Stimulated activated naive CD8-positive, alpha-beta T cell treated with anti-CD3 and anti-CD28 coated beads, Interleukin-15, amount 100 ng/mL, for 72 hours (primary cell): ENCODE measurements at regions not wholly inside any gene's neighbourhood (a gene's known extent, or its start where the extent isn't known, plus 50 kb on each side); places are given as distances from the start of the nearest gene placed in this dataset.

Experiments
- ATAC-seq: fragments of 150-1000 bp; cut with Tn5 transposase; 2 replicates; pipeline ENCODE4 v1.10.0; 2021; ENCODE audit warnings: mild to moderate bottlenecking, moderate library complexity
- DNase-seq, 2 donors: peaks; one replicate each; pipeline ENCODE4 v3.0.0; 2021 to 2022
- H3K27ac Mint-ChIP-seq, 2 donors: one replicate each; pipeline ENCODE4 v1.8.0; 2022; ENCODE audit warnings: mild to moderate bottlenecking in 2 of 2, mixed read lengths in 2 of 2, moderate library complexity in 2 of 2
- H3K27me3 Mint-ChIP-seq: one replicate; pipeline ENCODE4 v1.8.0; 2022; ENCODE audit warnings: mixed read lengths
- H3K4me1 Mint-ChIP-seq: one replicate; pipeline ENCODE4 v1.8.0; 2022; ENCODE audit warnings: mild to moderate bottlenecking, mixed read lengths
- H3K4me3 Mint-ChIP-seq, 2 donors: one replicate each; pipeline ENCODE4 v1.8.0; 2022; ENCODE audit warnings: mild to moderate bottlenecking in 2 of 2, mixed read lengths in 2 of 2, moderate library complexity in 1 of 2
- H3K9me3 Mint-ChIP-seq, 2 donors: one replicate each; pipeline ENCODE4 v1.8.0; 2022; ENCODE audit warnings: mixed read lengths in 2 of 2

GRCh38 chr6:170135821-170136471 lies 154.9 kb downstream of the DLL1 start:
- Mint-ChIP-seq H3K27me3 (peaks cover 15% of the 10 kb centered on the region), H3K4me3 (no peak overlapping the region), H3K4me1 (no peaks in the 10 kb centered on the region), H3K27ac (no peak overlapping the region), H3K9me3 (peaks cover 0 to 13% of the 10 kb centered on the region in 2 donors)
- ATAC-seq, result peak; percentile 69
- peak in 1 of 2 donors; percentile 4 for DNase-seq

- Mint-ChIP-seq H3K4me1 (no peaks in the 10 kb centered on the region), H3K27ac (no peak overlapping the region), H3K27me3 (peaks cover 17% of the 10 kb centered on the region), H3K9me3 (peaks cover 0 to 13% of the 10 kb centered on the region in 2 donors), H3K4me3 (no peak overlapping the region)
- ATAC-seq (no peak), DNase-seq (peak in 1 of 2 donors; percentile 5)
These were observed 155.4 kb downstream of the DLL1 start for GRCh38 chr6:170135461-170135820.

GRCh38 chr6:170134471-170135440 lies 156.1 kb downstream of the DLL1 start:
- peaks cover 0 to 13% of the 10 kb centered on the region in 2 donors for H3K9me3 Mint-ChIP-seq
- peak in 1 of 2 donors; percentile 7 for DNase-seq
- H3K4me1 Mint-ChIP-seq, result no peaks in the 10 kb centered on the region
- peaks cover 17% of the 10 kb centered on the region for H3K27me3 Mint-ChIP-seq
- no peak for ATAC-seq
- H3K27ac Mint-ChIP-seq, result peak overlapping the region in 1 of 2 donors; percentile 85
- no peak overlapping the region for H3K4me3 Mint-ChIP-seq

GRCh38 chr6:170134031-170134470 lies 156.8 kb downstream of the DLL1 start:
- ATAC-seq (no peak), DNase-seq (peak in 1 of 2 donors; percentile 6)
- no peaks in the 10 kb centered on the region for H3K4me1 Mint-ChIP-seq
- peaks cover 17% of the 10 kb centered on the region for H3K27me3 Mint-ChIP-seq
- H3K9me3 Mint-ChIP-seq, result peaks cover 0 to 7% of the 10 kb centered on the region in 2 donors
- H3K4me3 Mint-ChIP-seq, result no peak overlapping the region
- H3K27ac Mint-ChIP-seq, result peak overlapping the region in 1 of 2 donors; percentile 85

- H3K4me1 Mint-ChIP-seq, result no peaks in the 10 kb centered on the region
- no peak for ATAC-seq
- peaks cover 17% of the 10 kb centered on the region for H3K27me3 Mint-ChIP-seq
These were observed 158.3 kb downstream of the DLL1 start for GRCh38 chr6:170132561-170132991.

GRCh38 chr6:170132011-170132521 lies 158.8 kb downstream of the DLL1 start:
- H3K27me3 Mint-ChIP-seq, result peaks cover 17% of the 10 kb centered on the region
- no peak for ATAC-seq
- no peak overlapping the region for H3K4me3 Mint-ChIP-seq
- no peak overlapping the region for H3K27ac Mint-ChIP-seq
- DNase-seq, result no peak
- no peaks in the 10 kb centered on the region for H3K4me1 Mint-ChIP-seq
- no peaks in the 10 kb centered on the region for H3K9me3 Mint-ChIP-seq

More at GRCh38 chr6:170132561-170132991, 158.3 kb downstream of the DLL1 start:
- peak in 1 of 2 donors; percentile 3 for DNase-seq
- H3K9me3 Mint-ChIP-seq, result no peaks in the 10 kb centered on the region
- H3K27ac Mint-ChIP-seq, result no peak overlapping the region
- no peak overlapping the region for H3K4me3 Mint-ChIP-seq

GRCh38 chr6:170131351-170131750 lies 159.5 kb downstream of the DLL1 start:
- Mint-ChIP-seq H3K27ac (no peak overlapping the region), H3K9me3 (no peaks in the 10 kb centered on the region), H3K4me3 (no peak overlapping the region), H3K4me1 (no peaks in the 10 kb centered on the region), H3K27me3 (peaks cover 17% of the 10 kb centered on the region)
- no peak for DNase-seq
- ATAC-seq, result no peak

- no peak for DNase-seq
These were observed 160.1 kb downstream of the DLL1 start for GRCh38 chr6:170130771-170131241.

GRCh38 chr6:170130201-170130621 lies 160.7 kb downstream of the DLL1 start:
- DNase-seq, result no peak
- peak; percentile 17 for ATAC-seq
- Mint-ChIP-seq H3K9me3 (no peaks in the 10 kb centered on the region), H3K27me3 (peaks cover 17% of the 10 kb centered on the region), H3K4me1 (no peaks in the 10 kb centered on the region), H3K4me3 (no peak overlapping the region), H3K27ac (no peak overlapping the region)

More at GRCh38 chr6:170130771-170131241, 160.1 kb downstream of the DLL1 start:
- ATAC-seq, result peak; percentile 19
- peak overlapping the region in 1 of 2 donors; percentile 55 for H3K27ac Mint-ChIP-seq
- H3K4me1 Mint-ChIP-seq, result no peaks in the 10 kb centered on the region
- peaks cover 17% of the 10 kb centered on the region for H3K27me3 Mint-ChIP-seq
- H3K4me3 Mint-ChIP-seq, result no peak overlapping the region
- no peaks in the 10 kb centered on the region for H3K9me3 Mint-ChIP-seq

- peaks cover 17% of the 10 kb centered on the region for H3K27me3 Mint-ChIP-seq
- DNase-seq, result no peak
- no peaks in the 10 kb centered on the region for H3K4me1 Mint-ChIP-seq
- ATAC-seq, result peak; percentile 34
- no peak overlapping the region for H3K27ac Mint-ChIP-seq
- no peaks in the 10 kb centered on the region for H3K9me3 Mint-ChIP-seq
- H3K4me3 Mint-ChIP-seq, result no peak overlapping the region
These were observed 161.1 kb downstream of the DLL1 start for GRCh38 chr6:170129691-170130171.

GRCh38 chr6:170128811-170129681 lies 161.8 kb downstream of the DLL1 start:
- ATAC-seq, result peak; percentile 37

GRCh38 chr6:170128346-170128745 lies 162.5 kb downstream of the DLL1 start:
- H3K27ac Mint-ChIP-seq, result no peak overlapping the region
- DNase-seq (no peak), ATAC-seq (no peak)
- no peaks in the 10 kb centered on the region for H3K4me1 Mint-ChIP-seq
- peaks cover 8% of the 10 kb centered on the region for H3K27me3 Mint-ChIP-seq
- H3K4me3 Mint-ChIP-seq, result no peak overlapping the region
- no peaks in the 10 kb centered on the region for H3K9me3 Mint-ChIP-seq

More at GRCh38 chr6:170128811-170129681, 161.8 kb downstream of the DLL1 start:
- H3K27ac Mint-ChIP-seq, result no peak overlapping the region
- H3K4me1 Mint-ChIP-seq, result no peaks in the 10 kb centered on the region
- no peak overlapping the region for H3K4me3 Mint-ChIP-seq
- peaks cover 14% of the 10 kb centered on the region for H3K27me3 Mint-ChIP-seq
- DNase-seq, result no peak
- no peaks in the 10 kb centered on the region for H3K9me3 Mint-ChIP-seq

- H3K9me3 Mint-ChIP-seq, result no peaks in the 10 kb centered on the region
- H3K4me1 Mint-ChIP-seq, result no peaks in the 10 kb centered on the region
- H3K27ac Mint-ChIP-seq, result no peak overlapping the region
- no peak for ATAC-seq
- H3K4me3 Mint-ChIP-seq, result no peak overlapping the region
- peaks cover 8% of the 10 kb centered on the region for H3K27me3 Mint-ChIP-seq
- DNase-seq, result no peak
These were observed 163.7 kb downstream of the DLL1 start for GRCh38 chr6:170127151-170127550.

- peaks cover 10 to 12% of the 10 kb centered on the region in 2 donors for H3K9me3 Mint-ChIP-seq
- DNase-seq (no peak), ATAC-seq (no peak)
- no peaks in the 10 kb centered on the region for H3K4me1 Mint-ChIP-seq
- no peak overlapping the region for H3K27ac Mint-ChIP-seq
- H3K4me3 Mint-ChIP-seq, result no peak overlapping the region
- H3K27me3 Mint-ChIP-seq, result no peaks in the 10 kb centered on the region
These were observed 165.2 kb downstream of the DLL1 start for GRCh38 chr6:170125456-170126300.
